GM18508 (cell line): ENCODE measurements at regions not wholly inside any gene's neighbourhood (a gene's known extent, or its start where the extent isn't known, plus 50 kb on each side); places are given as distances from the start of the nearest gene placed in this dataset.
"Not testable (repeated sequence)": the region's sequence is repeated elsewhere in the genome, so short reads cannot be mapped to it uniquely, and the experiment has no call there.

Source experiments
- ATAC-seq: cut with Tn5 transposase; IDR thresholded peaks from one replicate; pipeline ENCODE4 v1.9.1; 2021; ENCODE audit warnings: moderate number of reproducible peaks; ENCODE audit not compliant: insufficient read depth, unreplicated experiment

- ATAC-seq, result no peak
These were observed 350.5 kb upstream of the NRG3 start for GRCh38 chr10:81524467-81524866.

GRCh38 chr10:81532403-81532802, 342.6 kb upstream of the NRG3 start:
- ATAC-seq, result no peak

- no peak for ATAC-seq
These were observed 340.0 kb upstream of the NRG3 start for GRCh38 chr10:81534991-81535390.

GRCh38 chr10:81541517-81541916, 333.5 kb upstream of the NRG3 start:
- ATAC-seq, result no peak

- ATAC-seq, result no peak
These were observed 328.8 kb upstream of the NRG3 start for GRCh38 chr10:81546243-81546642.

- no peak for ATAC-seq
These were observed 326.8 kb upstream of the NRG3 start for GRCh38 chr10:81548160-81548559.

- ATAC-seq, result no peak
These were observed 310.9 kb upstream of the NRG3 start for GRCh38 chr10:81564143-81564542.

- ATAC-seq, result no peak
These were observed 305.5 kb upstream of the NRG3 start for GRCh38 chr10:81569488-81569887.

- no peak for ATAC-seq
These were observed 304.6 kb upstream of the NRG3 start for GRCh38 chr10:81570349-81570748.

GRCh38 chr10:81570878-81571794, 303.9 kb upstream of the NRG3 start:
- no peak for ATAC-seq

- ATAC-seq, result no peak
These were observed 300.0 kb upstream of the NRG3 start for GRCh38 chr10:81575036-81575435.

GRCh38 chr10:81576336-81576735, 298.7 kb upstream of the NRG3 start:
- ATAC-seq, result no peak

GRCh38 chr10:81594991-81595390, 280.0 kb upstream of the NRG3 start:
- ATAC-seq, result no peak

GRCh38 chr10:81600185-81600584, 274.8 kb upstream of the NRG3 start:
- no peak for ATAC-seq

- no peak for ATAC-seq
These were observed 271.8 kb upstream of the NRG3 start for GRCh38 chr10:81603106-81603620.

- not testable (repeated sequence) for ATAC-seq
These were observed 230.5 kb upstream of the NRG3 start for GRCh38 chr10:81644485-81644884.

GRCh38 chr10:81655986-81656385, 219.0 kb upstream of the NRG3 start:
- ATAC-seq, result no peak

- no peak for ATAC-seq
These were observed 212.2 kb upstream of the NRG3 start for GRCh38 chr10:81662837-81663236.

- ATAC-seq, result not testable (repeated sequence)
These were observed 210.2 kb upstream of the NRG3 start for GRCh38 chr10:81664800-81665199.

GRCh38 chr10:81674941-81675340, 200.1 kb upstream of the NRG3 start:
- ATAC-seq, result no peak

GRCh38 chr10:81679291-81679690, 195.7 kb upstream of the NRG3 start:
- ATAC-seq, result no peak

GRCh38 chr10:81680359-81680758, 194.6 kb upstream of the NRG3 start:
- no peak for ATAC-seq
